ENCODE measurements at regions not wholly inside any gene's neighbourhood (a gene's known extent, or its start where the extent isn't known, plus 50 kb on each side); places are given as distances from the start of the nearest gene placed in this dataset.

GRCh38 chr10:132120200-132120599, 54.5 kb downstream of the JAKMIP3 start:
- Histone ChIP-seq H3K27me3 (ENCODE audit: control insufficient read depth, insufficient read depth, low read length) (no peaks in the 10 kb centered on the region), H3K4me3 (ENCODE audit: low read length) (no peak overlapping the region), H3K9me3 (ENCODE audit: control insufficient read depth, insufficient read depth, low read length) (no peaks in the 10 kb centered on the region), H3K36me3 (ENCODE audit: control insufficient read depth, insufficient read depth, low read length) (no peaks in the 10 kb centered on the region), H3K27ac (ENCODE audit: low read length) (no peak overlapping the region), H3K4me1 (ENCODE audit: control insufficient read depth, insufficient read depth, low read length) (no peaks in the 10 kb centered on the region)
- intact Hi-C loops (cut with micrococcal nuclease): no loop called here
- DNase-seq (no peak), ATAC-seq (no peak)
- WGBS (ENCODE audit: insufficient coverage): 61% methylated on average over 7 of the region's 7 CpGs
- Mint-ChIP-seq H3K9me3 (no peaks in the 10 kb centered on the region), H3K27ac (no peak overlapping the region), H3K4me1 (no peaks in the 10 kb centered on the region), H3K4me3 (no peak overlapping the region), H3K27me3 (ENCODE audit: low read depth in 2 of 2) (peaks cover 3 to 9% of the 10 kb centered on the region in 2 donors), H3K36me3 (no peaks in the 10 kb centered on the region)
- TF ChIP-seq CTCF (IDR thresholded peaks at IDR 0.05): no peak

GRCh38 chr10:132120734-132121510, 55.2 kb downstream of the JAKMIP3 start:
- WGBS (ENCODE audit: insufficient coverage): 86% methylated on average over 25 of the region's 25 CpGs
- H3K36me3 Mint-ChIP-seq: no peaks in the 10 kb centered on the region
- no peak overlapping the region for H3K4me3 Mint-ChIP-seq

GRCh38 chr10:132121511-132121830, 55.7 kb downstream of the JAKMIP3 start:
- no peak overlapping the region for H3K4me3 Mint-ChIP-seq
- H3K36me3 Mint-ChIP-seq: no peaks in the 10 kb centered on the region
- no peak for TF ChIP-seq CTCF (IDR thresholded peaks at IDR 0.05)
- no peaks in the 10 kb centered on the region for H3K4me1 Mint-ChIP-seq
- Histone ChIP-seq H3K4me3 (ENCODE audit: low read length) (no peak overlapping the region), H3K27ac (ENCODE audit: low read length) (no peak overlapping the region), H3K9me3 (ENCODE audit: control insufficient read depth, insufficient read depth, low read length) (no peaks in the 10 kb centered on the region), H3K27me3 (ENCODE audit: control insufficient read depth, insufficient read depth, low read length) (no peaks in the 10 kb centered on the region), H3K4me1 (ENCODE audit: control insufficient read depth, insufficient read depth, low read length) (no peaks in the 10 kb centered on the region), H3K36me3 (ENCODE audit: control insufficient read depth, insufficient read depth, low read length) (no peaks in the 10 kb centered on the region)
- H3K27me3 Mint-ChIP-seq (ENCODE audit: low read depth in 2 of 2): peaks cover 3 to 11% of the 10 kb centered on the region in 2 donors
- H3K9me3 Mint-ChIP-seq: no peaks in the 10 kb centered on the region
- no peak overlapping the region for H3K27ac Mint-ChIP-seq
- no peak for DNase-seq
- WGBS (ENCODE audit: insufficient coverage): 83% methylated on average over 12 of the region's 12 CpGs
- no peak for ATAC-seq
- intact Hi-C loops (cut with micrococcal nuclease): no loop called here

More at GRCh38 chr10:132120734-132121510, 55.2 kb downstream of the JAKMIP3 start:
- H3K9me3 ChIP-seq (ENCODE audit: control insufficient read depth, insufficient read depth, low read length): no peaks in the 10 kb centered on the region
- Mint-ChIP-seq H3K27ac (no peak overlapping the region), H3K9me3 (no peaks in the 10 kb centered on the region), H3K27me3 (ENCODE audit: low read depth in 2 of 2) (peaks cover 3 to 11% of the 10 kb centered on the region in 2 donors), H3K4me1 (no peaks in the 10 kb centered on the region)
- H3K4me1 ChIP-seq (ENCODE audit: control insufficient read depth, insufficient read depth, low read length): no peaks in the 10 kb centered on the region
- H3K4me3 ChIP-seq (ENCODE audit: low read length): no peak overlapping the region
- H3K36me3 ChIP-seq (ENCODE audit: control insufficient read depth, insufficient read depth, low read length): no peaks in the 10 kb centered on the region
- DNase-seq (no peak), ATAC-seq (no peak)
- intact Hi-C loops (cut with micrococcal nuclease): no loop called here
- H3K27me3 ChIP-seq (ENCODE audit: control insufficient read depth, insufficient read depth, low read length): no peaks in the 10 kb centered on the region
- H3K27ac ChIP-seq (ENCODE audit: low read length): no peak overlapping the region
- no peak for TF ChIP-seq CTCF (IDR thresholded peaks at IDR 0.05)
